Ascending aorta (tissue), 2 donors: ENCODE measurements at regions not wholly inside any gene's neighbourhood (a gene's known extent, or its start where the extent isn't known, plus 50 kb on each side); places are given as distances from the start of the nearest gene placed in this dataset.

Source experiments
- DNase-seq, 2 donors: peaks; one replicate each; pipeline ENCODE4 v3.0.0-alpha.2; 2019; ENCODE audit warnings: low spot score in 2 of 2
- H3K27ac ChIP-seq, 2 donors: fragments of 200-600 bp; sonication (generic); one replicate each; pipeline ENCODE4 v1.5.1; 2016 to 2017; ENCODE audit warnings: mild to moderate bottlenecking in 1 of 2
- H3K27me3 ChIP-seq: fragments of 200-600 bp; sonication (generic); one replicate; pipeline ENCODE4 v1.5.1; 2017
- H3K36me3 ChIP-seq, 2 donors: fragments of 200-600 bp; sonication (generic); one replicate each; pipeline ENCODE4 v1.5.1; 2016
- H3K4me1 ChIP-seq, 2 donors: fragments of 200-600 bp; sonication (generic); one replicate each; pipeline ENCODE4 v1.5.1; 2016 to 2017; ENCODE audit warnings: mild to moderate bottlenecking in 1 of 2
- H3K4me3 ChIP-seq, 2 donors: fragments of 200-600 bp; sonication (generic); one replicate each; pipeline ENCODE4 v1.5.1; 2016 to 2017; ENCODE audit warnings: mild to moderate bottlenecking in 1 of 2
- H3K9me3 ChIP-seq, 2 donors: fragments of 200-600 bp; sonication (generic); one replicate each; pipeline ENCODE4 v1.5.1; 2016
- intact Hi-C: fragments of 100-400 bp; cut with DNase I; formaldehyde crosslinking; loops from one replicate; pipeline ENCODE4 v1.15.1; 2023
- TF ChIP-seq, protein P1 (sequence below), 3 experiments: fragments of 200-600 bp in 2 of 3; fragments of 450-650 bp in 1 of 3; sonication (generic) in 2 of 3; IDR thresholded peaks; one replicate each; pipeline ENCODE4 v1.5.1; 2016 to 2019; ENCODE audit warnings: antibody characterized with exemption in 3 of 3, mild to moderate bottlenecking in 1 of 3, moderate library complexity in 1 of 3

DNA sequence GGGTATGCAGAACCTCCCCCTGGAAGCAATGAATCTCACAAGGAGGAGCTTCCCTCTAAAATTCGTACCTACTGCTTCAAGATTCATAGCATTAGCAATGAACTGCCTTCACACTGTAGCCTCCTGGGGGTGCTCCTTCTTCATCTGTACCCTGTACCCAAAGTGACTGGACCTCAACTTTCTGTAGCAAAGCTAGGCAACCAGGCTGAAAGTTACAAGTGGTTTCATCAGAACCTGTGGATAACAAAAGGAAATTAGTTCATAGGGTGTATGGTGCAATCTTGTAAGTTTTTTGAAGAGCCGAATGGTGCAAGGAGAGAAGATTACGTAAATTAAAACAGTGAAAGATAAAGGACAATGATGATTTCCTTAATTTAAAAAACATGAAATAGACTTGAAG, 1541.7 kb upstream of the FLRT2 start:
- H3K36me3 ChIP-seq: no peaks in the 10 kb centered on the region
- TF ChIP-seq, protein P1, sequence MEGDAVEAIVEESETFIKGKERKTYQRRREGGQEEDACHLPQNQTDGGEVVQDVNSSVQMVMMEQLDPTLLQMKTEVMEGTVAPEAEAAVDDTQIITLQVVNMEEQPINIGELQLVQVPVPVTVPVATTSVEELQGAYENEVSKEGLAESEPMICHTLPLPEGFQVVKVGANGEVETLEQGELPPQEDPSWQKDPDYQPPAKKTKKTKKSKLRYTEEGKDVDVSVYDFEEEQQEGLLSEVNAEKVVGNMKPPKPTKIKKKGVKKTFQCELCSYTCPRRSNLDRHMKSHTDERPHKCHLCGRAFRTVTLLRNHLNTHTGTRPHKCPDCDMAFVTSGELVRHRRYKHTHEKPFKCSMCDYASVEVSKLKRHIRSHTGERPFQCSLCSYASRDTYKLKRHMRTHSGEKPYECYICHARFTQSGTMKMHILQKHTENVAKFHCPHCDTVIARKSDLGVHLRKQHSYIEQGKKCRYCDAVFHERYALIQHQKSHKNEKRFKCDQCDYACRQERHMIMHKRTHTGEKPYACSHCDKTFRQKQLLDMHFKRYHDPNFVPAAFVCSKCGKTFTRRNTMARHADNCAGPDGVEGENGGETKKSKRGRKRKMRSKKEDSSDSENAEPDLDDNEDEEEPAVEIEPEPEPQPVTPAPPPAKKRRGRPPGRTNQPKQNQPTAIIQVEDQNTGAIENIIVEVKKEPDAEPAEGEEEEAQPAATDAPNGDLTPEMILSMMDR (IDR thresholded peaks at IDR 0.05): no peak

GRCh38 chr14:83991666-83992065, 1538.3 kb upstream of the FLRT2 start:
- H3K36me3 ChIP-seq: no peaks in the 10 kb centered on the region
- no peak overlapping the region for H3K27ac ChIP-seq
- TF ChIP-seq, protein P1 (IDR thresholded peaks at IDR 0.05): no peak
- no peaks in the 10 kb centered on the region for H3K9me3 ChIP-seq
- no peaks in the 10 kb centered on the region for H3K27me3 ChIP-seq
- no peak for DNase-seq
- intact Hi-C loops: no loop called here
- H3K4me1 ChIP-seq: no peaks in the 10 kb centered on the region
- no peak overlapping the region for H3K4me3 ChIP-seq

More for the DNA sequence above, 1541.7 kb upstream of the FLRT2 start:
- no peaks in the 10 kb centered on the region for H3K27me3 ChIP-seq
- intact Hi-C loops: no loop called here
- DNase-seq: no peak
- H3K4me3 ChIP-seq: no peak overlapping the region
- no peaks in the 10 kb centered on the region for H3K4me1 ChIP-seq
- H3K27ac ChIP-seq: no peak overlapping the region
- H3K9me3 ChIP-seq: no peaks in the 10 kb centered on the region

DNA sequence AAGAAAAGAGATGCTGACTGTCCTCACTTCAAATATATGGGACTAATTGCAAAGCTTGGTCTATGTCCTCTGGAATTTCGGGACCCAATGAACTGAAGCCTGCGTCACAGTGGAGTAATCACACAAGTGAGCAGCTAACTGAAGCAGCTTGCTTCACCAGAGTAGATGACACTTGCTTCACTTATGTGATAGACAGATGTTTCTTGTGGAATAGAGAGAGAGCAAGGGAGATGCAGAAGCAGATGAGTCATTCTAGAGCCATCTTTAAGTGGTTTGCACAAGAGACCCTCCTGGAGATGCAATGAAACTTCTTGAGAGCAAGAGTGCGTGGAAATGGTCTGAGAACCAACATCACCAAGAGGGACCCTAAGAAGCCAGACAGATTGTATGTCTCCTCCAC, 1537.1 kb upstream of the FLRT2 start:
- DNase-seq: no peak
- Histone ChIP-seq H3K36me3 (no peaks in the 10 kb centered on the region), H3K27me3 (no peaks in the 10 kb centered on the region), H3K27ac (no peak overlapping the region), H3K9me3 (no peaks in the 10 kb centered on the region), H3K4me3 (no peak overlapping the region), H3K4me1 (no peaks in the 10 kb centered on the region)
- TF ChIP-seq, protein P1 (IDR thresholded peaks at IDR 0.05): no peak
- intact Hi-C loops: no loop called here

DNA sequence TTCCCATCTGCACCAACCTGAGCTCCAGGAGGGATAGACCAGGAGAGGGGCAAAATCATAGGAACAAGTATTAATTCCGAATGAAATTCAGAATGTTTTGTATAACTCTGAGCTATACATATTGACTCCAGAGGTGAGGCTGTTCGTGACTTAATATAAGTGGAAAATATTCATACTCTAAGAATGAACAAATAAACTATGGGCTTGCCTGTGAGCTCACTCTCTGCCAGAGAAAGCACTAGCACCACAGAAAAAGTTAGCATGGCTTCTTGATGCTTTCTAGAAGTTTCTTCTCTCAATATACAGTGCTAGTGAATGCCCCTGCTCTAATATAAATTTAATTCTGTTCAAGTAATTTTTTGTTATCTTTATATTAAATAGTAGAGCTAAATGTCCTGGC, 1536.4 kb upstream of the FLRT2 start:
- Histone ChIP-seq H3K4me1 (no peaks in the 10 kb centered on the region), H3K9me3 (no peaks in the 10 kb centered on the region), H3K36me3 (no peaks in the 10 kb centered on the region), H3K27ac (no peak overlapping the region), H3K4me3 (no peak overlapping the region), H3K27me3 (no peaks in the 10 kb centered on the region)
- DNase-seq: no peak
- intact Hi-C loops: no loop called here
- TF ChIP-seq, protein P1 (IDR thresholded peaks at IDR 0.05): no peak

DNA sequence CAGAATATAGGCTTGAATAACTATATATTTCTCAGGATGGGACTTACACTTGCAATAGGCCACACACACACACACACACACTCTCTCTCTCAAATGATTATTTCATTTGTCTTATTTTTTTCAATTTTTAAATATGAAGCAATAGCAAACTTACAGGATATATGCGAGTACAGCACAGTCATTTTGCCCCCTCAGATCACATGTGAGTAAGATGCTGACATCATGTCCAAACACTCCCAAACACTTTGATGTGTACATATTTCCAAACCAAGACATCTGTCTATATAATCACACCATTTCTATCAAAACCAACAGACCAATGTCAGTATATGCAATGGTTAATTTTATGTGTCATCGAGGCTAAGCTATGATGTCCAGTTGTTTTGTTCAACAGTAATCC, 1535.9 kb upstream of the FLRT2 start:
- Histone ChIP-seq H3K9me3 (no peaks in the 10 kb centered on the region), H3K27ac (no peak overlapping the region), H3K36me3 (no peaks in the 10 kb centered on the region), H3K4me3 (no peak overlapping the region), H3K27me3 (no peaks in the 10 kb centered on the region), H3K4me1 (no peaks in the 10 kb centered on the region)
- TF ChIP-seq, protein P1 (IDR thresholded peaks at IDR 0.05): no peak
- intact Hi-C loops: no loop called here
- no peak for DNase-seq

DNA sequence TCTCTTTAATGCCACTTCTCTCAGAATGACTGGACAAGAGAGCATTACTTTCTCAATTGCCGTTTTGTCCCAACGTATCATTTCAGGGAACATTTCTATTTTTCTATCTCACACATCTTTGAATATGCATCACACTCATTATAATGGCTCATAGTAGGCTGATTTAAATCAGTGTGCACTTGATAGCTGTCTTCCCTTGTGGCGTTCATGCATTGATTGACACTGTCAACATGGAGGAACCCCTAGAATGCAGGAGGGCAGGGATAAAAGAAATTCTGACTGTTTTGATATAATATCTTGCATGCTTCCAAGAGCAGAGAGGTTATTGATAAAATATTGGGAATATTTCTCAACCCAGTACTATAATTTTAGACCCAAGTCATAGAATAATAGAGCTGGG, 1528.9 kb upstream of the FLRT2 start:
- intact Hi-C loops: no loop called here
- no peaks in the 10 kb centered on the region for H3K36me3 ChIP-seq
- no peaks in the 10 kb centered on the region for H3K9me3 ChIP-seq
- no peak overlapping the region for H3K4me3 ChIP-seq
- TF ChIP-seq, protein P1 (IDR thresholded peaks at IDR 0.05): no peak
- no peaks in the 10 kb centered on the region for H3K27me3 ChIP-seq
- no peak for DNase-seq
- no peak overlapping the region for H3K27ac ChIP-seq
- no peaks in the 10 kb centered on the region for H3K4me1 ChIP-seq
